Kidney epithelial cell (primary cell): ENCODE measurements at regions not wholly inside any gene's neighbourhood (a gene's known extent, or its start where the extent isn't known, plus 50 kb on each side); places are given as distances from the start of the nearest gene placed in this dataset.

Experiments
- DNase-seq: peaks from one replicate; pipeline ENCODE4 v3.0.0-alpha.2; 2010; ENCODE audit warnings: low read depth
- H3K27me3 ChIP-seq: 2 replicates; pipeline ENCODE4 v1.6.0; 2011; ENCODE audit warnings: low read length; ENCODE audit not compliant: control insufficient read depth, insufficient read depth
- H3K36me3 ChIP-seq: 2 replicates; pipeline ENCODE4 v1.5.1; 2011; ENCODE audit warnings: low read length; ENCODE audit not compliant: control insufficient read depth, insufficient read depth
- H3K4me3 ChIP-seq: 2 replicates; pipeline ENCODE4 v1.5.1; 2011; ENCODE audit warnings: low read depth, mild to moderate bottlenecking, control low read depth, low read length
- TF ChIP-seq, protein P1 (sequence below): IDR thresholded peaks from 2 replicates; pipeline ENCODE4 v1.5.1; 2011; ENCODE audit warnings: mild to moderate bottlenecking, moderate library complexity, low read length, control low read depth, inconsistent platforms; ENCODE audit not compliant: insufficient read depth, poor library complexity, severe bottlenecking

DNA sequence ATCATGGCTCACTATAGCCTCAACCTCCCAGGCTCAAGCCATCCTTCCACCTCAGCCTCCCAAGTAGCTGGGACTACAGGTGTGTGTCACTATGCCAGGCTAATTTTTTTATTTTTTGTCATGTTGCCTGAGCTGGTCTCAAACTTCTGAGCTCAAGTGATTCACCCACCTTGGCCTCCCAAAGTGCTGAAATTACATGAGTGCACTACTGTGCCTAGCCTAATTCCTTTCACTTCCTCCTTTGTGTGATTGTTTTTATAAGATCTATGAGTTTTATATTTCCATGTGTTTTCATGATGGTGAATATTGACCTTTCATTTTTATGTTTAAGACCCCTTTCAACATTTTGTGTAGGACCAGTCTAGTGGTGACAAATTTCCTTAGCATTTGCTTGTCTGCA lies 55.2 kb upstream of the IL12B start:
- Histone ChIP-seq H3K27me3 (no peaks in the 10 kb centered on the region), H3K4me3 (no peak overlapping the region), H3K36me3 (no peaks in the 10 kb centered on the region)
- no peak for DNase-seq
- TF ChIP-seq, protein P1, sequence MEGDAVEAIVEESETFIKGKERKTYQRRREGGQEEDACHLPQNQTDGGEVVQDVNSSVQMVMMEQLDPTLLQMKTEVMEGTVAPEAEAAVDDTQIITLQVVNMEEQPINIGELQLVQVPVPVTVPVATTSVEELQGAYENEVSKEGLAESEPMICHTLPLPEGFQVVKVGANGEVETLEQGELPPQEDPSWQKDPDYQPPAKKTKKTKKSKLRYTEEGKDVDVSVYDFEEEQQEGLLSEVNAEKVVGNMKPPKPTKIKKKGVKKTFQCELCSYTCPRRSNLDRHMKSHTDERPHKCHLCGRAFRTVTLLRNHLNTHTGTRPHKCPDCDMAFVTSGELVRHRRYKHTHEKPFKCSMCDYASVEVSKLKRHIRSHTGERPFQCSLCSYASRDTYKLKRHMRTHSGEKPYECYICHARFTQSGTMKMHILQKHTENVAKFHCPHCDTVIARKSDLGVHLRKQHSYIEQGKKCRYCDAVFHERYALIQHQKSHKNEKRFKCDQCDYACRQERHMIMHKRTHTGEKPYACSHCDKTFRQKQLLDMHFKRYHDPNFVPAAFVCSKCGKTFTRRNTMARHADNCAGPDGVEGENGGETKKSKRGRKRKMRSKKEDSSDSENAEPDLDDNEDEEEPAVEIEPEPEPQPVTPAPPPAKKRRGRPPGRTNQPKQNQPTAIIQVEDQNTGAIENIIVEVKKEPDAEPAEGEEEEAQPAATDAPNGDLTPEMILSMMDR, result no peak

DNA sequence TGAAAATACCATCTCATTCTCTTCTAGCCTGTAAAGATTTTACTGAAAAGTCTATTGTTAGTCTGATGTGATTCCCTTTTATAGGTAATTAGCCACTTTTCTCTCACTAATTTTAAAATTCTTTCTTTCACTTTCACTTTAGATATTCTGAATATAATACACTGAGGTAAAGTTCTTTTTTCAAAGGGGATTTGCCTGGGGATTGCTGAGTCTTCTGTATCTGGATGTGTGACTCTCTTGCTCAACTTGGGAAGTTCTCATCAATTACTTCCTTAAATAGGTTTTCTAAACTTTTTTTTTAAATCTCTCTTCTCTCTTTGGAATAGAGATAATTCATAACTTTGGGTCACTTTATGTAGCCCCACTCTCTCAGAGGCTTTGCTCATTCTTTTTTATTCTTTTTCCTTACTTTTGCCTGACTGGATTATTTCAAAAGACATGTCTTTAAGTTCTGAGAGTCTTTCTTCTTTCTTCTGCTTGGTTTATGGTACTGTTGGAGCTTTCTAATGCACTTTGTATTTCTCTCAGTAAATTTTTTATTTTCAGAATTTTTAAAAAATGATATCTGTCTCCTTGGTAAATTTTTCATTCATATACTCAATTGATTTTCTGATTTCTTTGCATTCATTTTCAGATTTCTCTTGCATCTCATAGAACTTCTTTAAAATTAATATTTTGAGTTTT lies 55.9 kb upstream of the IL12B start:
- H3K27me3 ChIP-seq, result no peaks in the 10 kb centered on the region
- H3K36me3 ChIP-seq, result no peaks in the 10 kb centered on the region
- H3K4me3 ChIP-seq, result no peak overlapping the region
- no peak for DNase-seq
- TF ChIP-seq, protein P1, result no peak

DNA sequence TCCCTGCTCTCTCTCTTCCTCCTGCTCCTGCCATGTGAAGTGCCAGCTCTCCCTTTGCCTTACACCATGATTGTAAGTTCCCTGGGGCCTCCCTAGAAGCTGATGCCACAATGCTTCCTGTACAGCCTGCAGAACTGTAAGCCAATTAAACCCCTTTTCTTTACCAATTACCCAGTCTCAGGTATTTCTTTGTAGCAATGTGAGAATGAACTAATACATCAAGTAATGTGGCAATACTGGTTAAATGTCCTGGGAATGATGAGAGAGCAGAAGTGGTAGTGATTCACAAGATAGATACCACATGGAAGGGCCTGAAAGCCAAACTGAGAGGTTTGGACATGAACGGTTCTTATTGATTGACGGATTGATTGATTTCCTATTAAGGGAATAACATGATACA lies 62.6 kb upstream of the IL12B start:
- TF ChIP-seq, protein P1, result no peak
- Histone ChIP-seq H3K4me3 (no peak overlapping the region), H3K36me3 (no peaks in the 10 kb centered on the region), H3K27me3 (no peaks in the 10 kb centered on the region)
- DNase-seq, result no peak

DNA sequence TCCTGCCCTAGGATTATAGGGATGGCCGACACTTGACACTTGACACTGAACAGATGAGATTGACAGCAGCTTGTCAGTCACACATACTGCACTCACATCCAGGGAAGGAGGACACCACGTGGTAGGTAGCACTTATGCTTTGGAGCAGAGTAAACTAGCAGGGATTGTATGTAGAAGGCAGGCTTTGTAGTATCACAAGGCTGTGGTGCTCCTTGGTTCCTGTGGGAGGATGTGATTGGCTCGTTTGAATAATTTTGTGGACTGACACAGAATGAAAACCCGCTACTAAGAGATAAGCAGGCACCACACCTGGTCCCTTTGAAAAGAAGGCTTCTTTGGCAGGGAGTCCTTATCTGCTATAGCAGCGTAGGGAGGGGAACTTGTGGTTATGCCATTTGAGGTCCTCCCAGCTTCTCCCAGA lies 63.6 kb upstream of the IL12B start:
- no peak for DNase-seq
- H3K27me3 ChIP-seq, result no peaks in the 10 kb centered on the region
- H3K4me3 ChIP-seq, result no peak overlapping the region
- H3K36me3 ChIP-seq, result no peaks in the 10 kb centered on the region
- TF ChIP-seq, protein P1, result no peak

DNA sequence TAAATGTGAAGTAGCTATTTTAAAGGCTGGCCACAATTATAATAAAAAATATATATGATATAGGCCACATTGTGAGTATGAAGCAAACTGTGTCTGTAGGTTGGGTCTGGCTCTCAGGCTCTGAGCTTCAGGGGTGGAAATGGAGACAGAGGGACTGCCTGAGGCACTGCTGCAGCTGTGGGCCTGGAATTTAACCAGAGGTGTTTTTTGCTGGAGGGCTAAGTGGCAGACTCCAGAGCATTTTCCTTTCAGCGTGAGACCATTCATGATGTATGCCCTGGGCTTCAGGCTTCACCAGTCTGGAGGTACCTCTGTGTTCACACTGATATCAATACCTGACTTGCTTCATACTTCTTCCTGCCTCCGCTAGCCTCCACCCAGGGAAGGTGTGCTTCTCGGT lies 64.9 kb upstream of the IL12B start:
- TF ChIP-seq, protein P1, result no peak
- no peaks in the 10 kb centered on the region for H3K27me3 ChIP-seq
- H3K36me3 ChIP-seq, result no peaks in the 10 kb centered on the region
- no peak for DNase-seq
- no peak overlapping the region for H3K4me3 ChIP-seq

DNA sequence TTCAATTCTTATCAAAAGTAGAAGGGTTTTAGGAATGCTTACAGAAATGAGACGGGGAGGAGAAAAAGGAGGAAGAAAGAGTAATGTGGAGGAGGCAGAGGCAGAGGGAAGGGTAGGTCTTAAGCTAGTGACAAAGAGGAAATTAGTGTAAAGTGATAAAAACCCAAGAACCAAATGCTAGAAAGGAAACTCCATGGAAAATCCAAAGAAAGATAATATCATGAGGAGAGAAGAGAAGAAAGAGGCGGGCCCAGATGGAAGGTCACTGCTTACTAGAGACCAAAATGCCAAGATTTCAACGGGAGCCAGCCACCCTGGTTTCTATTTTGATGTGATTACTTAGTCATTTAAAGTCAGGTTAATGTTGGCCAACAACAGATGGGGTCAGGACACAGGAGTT lies 68.6 kb upstream of the IL12B start:
- H3K36me3 ChIP-seq, result no peaks in the 10 kb centered on the region
- DNase-seq, result no peak
- TF ChIP-seq, protein P1, result no peak
- no peak overlapping the region for H3K4me3 ChIP-seq
- H3K27me3 ChIP-seq, result no peaks in the 10 kb centered on the region
